Natural killer cell (primary cell): ENCODE measurements at regions not wholly inside any gene's neighbourhood (a gene's known extent, or its start where the extent isn't known, plus 50 kb on each side); places are given as distances from the start of the nearest gene placed in this dataset.

Experiments
- ATAC-seq, 3 donors: fragments of 150-1000 bp in 2 of 3; fragments of 200-7000 bp in 1 of 3; cut with Tn5 transposase; 1 replicate in 1 of 3; 2 replicates in 2 of 3; pipeline ENCODE4 v1.10.0; 2021; ENCODE audit warnings: mild to moderate bottlenecking in 2 of 3, moderate library complexity in 2 of 3
- DNase-seq, 2 donors: peaks; one replicate each; pipeline versions ENCODE4 v3.0.0 to v3.0.0-alpha.2; 2013 to 2021; ENCODE audit warnings: mixed read lengths in 1 of 2
- H3K27ac ChIP-seq: one replicate; pipeline ENCODE4 v1.5.1; 2013; ENCODE audit warnings: mild to moderate bottlenecking, low read length
- H3K27me3 ChIP-seq: one replicate; pipeline ENCODE4 v1.6.1; 2013; ENCODE audit warnings: low read length; ENCODE audit not compliant: control insufficient read depth, insufficient read depth
- H3K36me3 ChIP-seq: one replicate; pipeline ENCODE4 v1.6.1; 2013; ENCODE audit warnings: low read length; ENCODE audit not compliant: control insufficient read depth, insufficient read depth
- H3K4me1 ChIP-seq: one replicate; pipeline ENCODE4 v1.6.1; 2013; ENCODE audit warnings: low read length; ENCODE audit not compliant: control insufficient read depth, insufficient read depth
- H3K4me3 ChIP-seq: one replicate; pipeline ENCODE4 v1.5.1; 2013; ENCODE audit warnings: low read length
- H3K9me3 ChIP-seq: one replicate; pipeline ENCODE4 v1.6.1; 2013; ENCODE audit warnings: low read length; ENCODE audit not compliant: control insufficient read depth, insufficient read depth
- H3K27ac Mint-ChIP-seq, 2 donors: one replicate each; pipeline ENCODE4 v1.8.0; 2022; ENCODE audit warnings: mild to moderate bottlenecking in 2 of 2, mixed read lengths in 2 of 2, moderate library complexity in 1 of 2
- H3K27me3 Mint-ChIP-seq, 2 donors: one replicate each; pipeline ENCODE4 v1.8.0; 2022; ENCODE audit warnings: low read depth in 2 of 2, mixed read lengths in 2 of 2
- H3K36me3 Mint-ChIP-seq: one replicate; pipeline ENCODE4 v1.8.0; 2022; ENCODE audit warnings: mixed read lengths
- H3K4me1 Mint-ChIP-seq, 2 donors: one replicate each; pipeline ENCODE4 v1.8.0; 2022; ENCODE audit warnings: mixed read lengths in 2 of 2
- H3K4me3 Mint-ChIP-seq: one replicate; pipeline ENCODE4 v1.8.0; 2022; ENCODE audit warnings: mild to moderate bottlenecking, moderate library complexity, mixed read lengths
- H3K9me3 Mint-ChIP-seq, 2 donors: one replicate each; pipeline ENCODE4 v1.8.0; 2022; ENCODE audit warnings: mixed read lengths in 2 of 2
- WGBS: methylation state at CpG from one replicate; pipeline ENCODE4 v1.1.7; 2013; ENCODE audit warnings: missing lambda C conversion rate; ENCODE audit not compliant: insufficient coverage; 5-methylcytosine and 5-hydroxymethylcytosine counted together
- intact Hi-C: fragments of 100-400 bp; cut with micrococcal nuclease; formaldehyde crosslinking; loops from one replicate; pipeline ENCODE4 v1.14.2; 2022
- TF ChIP-seq, protein P1 (sequence below): fragments of 200-600 bp; IDR thresholded peaks from one replicate; pipeline ENCODE4 v1.8.0; 2022; ENCODE audit warnings: antibody characterized with exemption

GRCh38 chr7:39890411-39890810, 59.6 kb upstream of the CDK13 start:
- Histone ChIP-seq H3K9me3 (no peaks in the 10 kb centered on the region), H3K27ac (no peak overlapping the region), H3K36me3 (no peaks in the 10 kb centered on the region), H3K27me3 (no peaks in the 10 kb centered on the region), H3K4me1 (no peaks in the 10 kb centered on the region), H3K4me3 (no peak overlapping the region)
- H3K27ac Mint-ChIP-seq, result no peak overlapping the region
- DNase-seq (no peak), ATAC-seq (no peak)
- H3K4me1 Mint-ChIP-seq, result no peaks in the 10 kb centered on the region
- TF ChIP-seq, protein P1, sequence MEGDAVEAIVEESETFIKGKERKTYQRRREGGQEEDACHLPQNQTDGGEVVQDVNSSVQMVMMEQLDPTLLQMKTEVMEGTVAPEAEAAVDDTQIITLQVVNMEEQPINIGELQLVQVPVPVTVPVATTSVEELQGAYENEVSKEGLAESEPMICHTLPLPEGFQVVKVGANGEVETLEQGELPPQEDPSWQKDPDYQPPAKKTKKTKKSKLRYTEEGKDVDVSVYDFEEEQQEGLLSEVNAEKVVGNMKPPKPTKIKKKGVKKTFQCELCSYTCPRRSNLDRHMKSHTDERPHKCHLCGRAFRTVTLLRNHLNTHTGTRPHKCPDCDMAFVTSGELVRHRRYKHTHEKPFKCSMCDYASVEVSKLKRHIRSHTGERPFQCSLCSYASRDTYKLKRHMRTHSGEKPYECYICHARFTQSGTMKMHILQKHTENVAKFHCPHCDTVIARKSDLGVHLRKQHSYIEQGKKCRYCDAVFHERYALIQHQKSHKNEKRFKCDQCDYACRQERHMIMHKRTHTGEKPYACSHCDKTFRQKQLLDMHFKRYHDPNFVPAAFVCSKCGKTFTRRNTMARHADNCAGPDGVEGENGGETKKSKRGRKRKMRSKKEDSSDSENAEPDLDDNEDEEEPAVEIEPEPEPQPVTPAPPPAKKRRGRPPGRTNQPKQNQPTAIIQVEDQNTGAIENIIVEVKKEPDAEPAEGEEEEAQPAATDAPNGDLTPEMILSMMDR, result no peak
- intact Hi-C loops, result no loop called here
- no peaks in the 10 kb centered on the region for H3K9me3 Mint-ChIP-seq
- peaks cover 3 to 7% of the 10 kb centered on the region in 2 donors for H3K27me3 Mint-ChIP-seq
- no peaks in the 10 kb centered on the region for H3K36me3 Mint-ChIP-seq
- 92% methylated on average over 4 of the region's 4 CpGs for WGBS
- no peak overlapping the region for H3K4me3 Mint-ChIP-seq

DNA sequence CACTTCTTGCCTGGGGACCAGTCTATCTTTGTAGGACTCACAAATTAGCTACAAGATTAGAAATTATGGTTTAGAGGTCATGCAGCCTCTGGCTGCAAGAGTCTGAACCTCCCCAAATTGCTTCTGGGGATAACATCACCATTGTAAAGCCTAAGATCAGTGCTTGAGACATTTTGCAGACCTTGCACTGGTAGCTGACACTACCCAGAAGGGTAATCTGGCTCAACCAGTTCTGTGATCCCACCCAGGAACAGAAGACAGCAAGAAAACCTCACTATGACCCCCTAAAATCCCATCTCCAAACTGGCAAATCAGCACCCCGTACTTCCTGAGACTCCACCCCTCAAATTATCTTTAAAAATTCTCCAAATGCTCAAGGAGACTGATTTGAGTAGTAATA, 58.2 kb upstream of the CDK13 start:
- H3K9me3 ChIP-seq, result no peaks in the 10 kb centered on the region
- H3K27ac ChIP-seq, result no peak overlapping the region
- Mint-ChIP-seq H3K27me3 (peaks cover 3 to 7% of the 10 kb centered on the region in 2 donors), H3K36me3 (no peaks in the 10 kb centered on the region), H3K4me3 (no peak overlapping the region), H3K9me3 (no peaks in the 10 kb centered on the region), H3K27ac (no peak overlapping the region), H3K4me1 (peaks cover 0 to 4% of the 10 kb centered on the region in 2 donors)
- no peaks in the 10 kb centered on the region for H3K27me3 ChIP-seq
- ATAC-seq (no peak), DNase-seq (no peak)
- TF ChIP-seq, protein P1, result no peak
- no peaks in the 10 kb centered on the region for H3K36me3 ChIP-seq
- intact Hi-C loops, result no loop called here
- no peak overlapping the region for H3K4me3 ChIP-seq
- H3K4me1 ChIP-seq, result peaks cover 4% of the 10 kb centered on the region
- 60% methylated on average over 1 of the region's 1 CpG for WGBS

DNA sequence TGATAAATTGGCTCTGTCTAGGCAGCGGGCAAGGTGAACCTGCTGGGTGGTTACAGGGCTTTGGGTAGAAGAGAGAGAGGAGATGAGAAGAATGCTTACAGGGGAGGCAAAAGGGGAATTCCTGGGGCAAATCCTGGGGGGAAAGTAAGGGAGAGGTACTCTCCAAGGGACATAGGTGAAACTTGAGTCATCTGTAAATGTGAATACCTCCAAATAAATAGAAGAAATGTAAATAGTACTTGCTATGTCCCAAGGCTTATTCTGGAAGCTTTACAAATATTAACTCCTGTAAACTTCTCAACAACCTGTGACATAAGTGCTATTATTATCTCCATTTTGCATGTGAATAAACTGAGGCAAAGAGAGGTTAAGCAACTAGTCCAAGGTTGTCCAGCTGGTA, 57.7 kb upstream of the CDK13 start:
- Mint-ChIP-seq H3K36me3 (no peaks in the 10 kb centered on the region), H3K9me3 (no peaks in the 10 kb centered on the region), H3K4me3 (no peak overlapping the region), H3K27ac (no peak overlapping the region), H3K27me3 (peaks cover 3 to 7% of the 10 kb centered on the region in 2 donors), H3K4me1 (peaks cover 0 to 4% of the 10 kb centered on the region in 2 donors)
- DNase-seq (no peak), ATAC-seq (no peak)
- Histone ChIP-seq H3K9me3 (no peaks in the 10 kb centered on the region), H3K27me3 (no peaks in the 10 kb centered on the region), H3K4me3 (no peak overlapping the region), H3K4me1 (peaks cover 4% of the 10 kb centered on the region), H3K36me3 (no peaks in the 10 kb centered on the region), H3K27ac (no peak overlapping the region)
- 85% methylated on average over 1 of the region's 1 CpG for WGBS
- intact Hi-C loops, result no loop called here
- TF ChIP-seq, protein P1, result no peak

DNA sequence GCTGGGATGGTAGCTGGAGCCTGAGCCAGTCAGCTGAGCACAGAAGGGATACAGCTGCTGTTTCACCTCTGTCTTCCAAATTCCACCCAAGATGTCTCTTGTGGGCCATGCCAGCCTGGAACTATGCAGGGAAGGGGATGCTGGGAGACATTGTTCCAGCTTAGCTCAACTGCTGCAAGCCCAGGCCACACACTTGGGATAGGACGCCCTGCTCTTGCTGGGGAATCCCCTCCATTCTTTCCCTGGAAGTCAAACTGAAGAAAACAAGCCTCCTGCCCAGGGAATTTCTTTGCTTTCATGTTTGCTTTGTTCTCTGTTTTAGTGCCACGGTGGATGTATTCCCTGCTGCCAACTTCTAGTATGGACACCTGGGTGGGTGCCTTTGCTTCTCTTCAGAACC, 55.2 kb upstream of the CDK13 start:
- ATAC-seq (no peak), DNase-seq (no peak)
- H3K4me3 Mint-ChIP-seq, result no peak overlapping the region
- peaks cover 4% of the 10 kb centered on the region for H3K4me1 ChIP-seq
- peaks cover 3 to 7% of the 10 kb centered on the region in 2 donors for H3K27me3 Mint-ChIP-seq
- WGBS, result 86% methylated on average over 2 of the region's 2 CpGs
- H3K4me1 Mint-ChIP-seq, result peaks cover 0 to 4% of the 10 kb centered on the region in 2 donors
- no peak overlapping the region for H3K27ac ChIP-seq
- TF ChIP-seq, protein P1, result no peak
- no peaks in the 10 kb centered on the region for H3K27me3 ChIP-seq
- H3K36me3 ChIP-seq, result no peaks in the 10 kb centered on the region
- no peaks in the 10 kb centered on the region for H3K9me3 Mint-ChIP-seq
- no peak overlapping the region for H3K4me3 ChIP-seq
- H3K9me3 ChIP-seq, result no peaks in the 10 kb centered on the region
- no peak overlapping the region for H3K27ac Mint-ChIP-seq
- H3K36me3 Mint-ChIP-seq, result no peaks in the 10 kb centered on the region
- intact Hi-C loops, result no loop called here
